HepG2 (cell line): ENCODE measurements at regions not wholly inside any gene's neighbourhood (a gene's known extent, or its start where the extent isn't known, plus 50 kb on each side); places are given as distances from the start of the nearest gene placed in this dataset.

Source experiments
- AHDC1 ChIP-seq: sonication (generic); formaldehyde crosslinking; IDR thresholded peaks from 2 replicates; pipeline ENCODE4 v1.5.1; 2020; ENCODE audit warnings: mild to moderate bottlenecking, missing genetic modification reagents, borderline replicate concordance
- ISL2 ChIP-seq: sonication (generic); formaldehyde crosslinking; IDR thresholded peaks from 2 replicates; pipeline ENCODE4 v1.5.0; 2020; ENCODE audit warnings: missing genetic modification reagents
- POGZ ChIP-seq: sonication (generic); formaldehyde crosslinking; IDR thresholded peaks from 2 replicates; pipeline ENCODE4 v1.4.0; 2020; ENCODE audit warnings: mild to moderate bottlenecking, missing genetic modification reagents
- RXRA ChIP-seq: sonication (generic); formaldehyde crosslinking; IDR thresholded peaks from 2 replicates; pipeline ENCODE4 v1.5.1; 2020; ENCODE audit warnings: missing genetic modification reagents
- SAP130 ChIP-seq: IDR thresholded peaks from 2 replicates; pipeline ENCODE4 v1.6.1; 2016; ENCODE audit warnings: low read depth
- SNAPC2 ChIP-seq: sonication (generic); formaldehyde crosslinking; IDR thresholded peaks from 2 replicates; pipeline ENCODE4 v1.8.1; 2022; ENCODE audit warnings: mild to moderate bottlenecking, missing genetic modification reagents
- SOX6 ChIP-seq, 2 experiments: fragments of 450-650 bp in 1 of 2; sonication (generic) in 1 of 2; formaldehyde crosslinking in 1 of 2; IDR thresholded peaks; 2 replicates each; pipeline versions ENCODE4 v1.4.0 to v1.6.1; 2017 to 2020; ENCODE audit warnings: antibody characterized with exemption in 1 of 2, mild to moderate bottlenecking in 1 of 2, missing genetic modification reagents in 1 of 2
- ZBTB37 ChIP-seq: sonication (generic); formaldehyde crosslinking; IDR thresholded peaks from 2 replicates; pipeline ENCODE4 v1.4.0; 2020; ENCODE audit warnings: mild to moderate bottlenecking, missing genetic modification reagents
- ZHX1 ChIP-seq: sonication (generic); formaldehyde crosslinking; IDR thresholded peaks from 2 replicates; pipeline ENCODE4 v1.8.1; 2022; ENCODE audit warnings: low read depth, mild to moderate bottlenecking, missing genetic modification reagents
- ZNF318 ChIP-seq: sonication (generic); formaldehyde crosslinking; IDR thresholded peaks from 2 replicates; pipeline ENCODE4 v1.4.0; 2020; ENCODE audit warnings: mild to moderate bottlenecking, missing genetic modification reagents

GRCh38 chr2:106304612-106305184 is 110.6 kb upstream of the UXS1 start (continued):
- TF ChIP-seq AHDC1 (CRISPR knock-in tag) (peak; percentile 24; the same call in 1 of the 2 replicates), POGZ (CRISPR knock-in tag) (peak; percentile 83; the same call in 1 of the 2 replicates), SOX6 (IDR thresholded peaks at IDR 0.05) (no peak), SOX6 (CRISPR knock-in tag; IDR thresholded peaks at IDR 0.05) (peak; percentile 56; the same call in 1 of the 2 replicates), ZBTB37 (peak; percentile 75; the same call in 1 of the 2 replicates), ISL2 (CRISPR knock-in tag) (peak; percentile 58; the same call in 1 of the 2 replicates), ZHX1 (0 out of 2 replicates have a peak, but pooled peaks have one; percentile 32), SAP130 (CRISPR knock-in tag) (0 out of 2 replicates have a peak, but pooled peaks have one; percentile 26), RXRA (CRISPR knock-in tag) (peak; percentile 27; the same call in 1 of the 2 replicates), ZNF318 (CRISPR knock-in tag) (no peak), SNAPC2 (CRISPR knock-in tag) (no peak)
